ENCODE measurements at regions not wholly inside any gene's neighbourhood (a gene's known extent, or its start where the extent isn't known, plus 50 kb on each side); places are given as distances from the start of the nearest gene placed in this dataset.

GRCh38 chr14:49463146-49463545 is 123.0 kb downstream of the RPS29 start:
- TF ChIP-seq ZFP30 (CRISPR knock-in tag; IDR thresholded peaks at IDR 0.05) (no peak), PPARA (CRISPR knock-in tag; IDR thresholded peaks at IDR 0.05; ENCODE audit: borderline replicate concordance) (no peak), SNAI2 (CRISPR knock-in tag; IDR thresholded peaks at IDR 0.05) (no peak), ZNF70 (CRISPR knock-in tag; IDR thresholded peaks at IDR 0.05) (no peak), ZFP3 (CRISPR knock-in tag; IDR thresholded peaks at IDR 0.05) (no peak), CSRNP3 (CRISPR knock-in tag; IDR thresholded peaks at IDR 0.05) (no peak), TCF4 (CRISPR knock-in tag; IDR thresholded peaks at IDR 0.05; ENCODE audit: borderline replicate concordance) (no peak), ARNTL (CRISPR knock-in tag; IDR thresholded peaks at IDR 0.05; ENCODE audit: borderline replicate concordance, low read depth) (no peak), OSR1 (CRISPR knock-in tag; IDR thresholded peaks at IDR 0.05) (no peak), ISL1 (CRISPR knock-in tag; IDR thresholded peaks at IDR 0.05) (no peak), BACH2 (CRISPR knock-in tag; IDR thresholded peaks at IDR 0.05; ENCODE audit: borderline replicate concordance) (no peak), ZNF8 (CRISPR knock-in tag; IDR thresholded peaks at IDR 0.05) (no peak)
- ATAC-seq: no peak

- ATAC-seq: peak; percentile 97
- no peak for TF ChIP-seq CSDC2 (CRISPR knock-in tag; IDR thresholded peaks at IDR 0.05)
- TF ChIP-seq OSR1 (CRISPR knock-in tag; IDR thresholded peaks at IDR 0.05): no peak
- no peak for TF ChIP-seq CREB5 (CRISPR knock-in tag; IDR thresholded peaks at IDR 0.05; ENCODE audit: low read depth)
- TF ChIP-seq ZNF70 (CRISPR knock-in tag; IDR thresholded peaks at IDR 0.05): no peak
- TF ChIP-seq TCF4 (CRISPR knock-in tag; IDR thresholded peaks at IDR 0.05; ENCODE audit: borderline replicate concordance): no peak
- no peak for TF ChIP-seq ZC3H10 (CRISPR knock-in tag; IDR thresholded peaks at IDR 0.05)
- TF ChIP-seq ZNF565 (CRISPR knock-in tag; conservative IDR thresholded peaks at IDR 0.05; ENCODE audit: low read depth): no peak
- no peak for TF ChIP-seq POU6F1 (CRISPR knock-in tag; IDR thresholded peaks at IDR 0.05; ENCODE audit: borderline replicate concordance, low read depth)
These were observed 124.4 kb downstream of the RPS29 start for GRCh38 chr14:49461529-49462401.

DNA sequence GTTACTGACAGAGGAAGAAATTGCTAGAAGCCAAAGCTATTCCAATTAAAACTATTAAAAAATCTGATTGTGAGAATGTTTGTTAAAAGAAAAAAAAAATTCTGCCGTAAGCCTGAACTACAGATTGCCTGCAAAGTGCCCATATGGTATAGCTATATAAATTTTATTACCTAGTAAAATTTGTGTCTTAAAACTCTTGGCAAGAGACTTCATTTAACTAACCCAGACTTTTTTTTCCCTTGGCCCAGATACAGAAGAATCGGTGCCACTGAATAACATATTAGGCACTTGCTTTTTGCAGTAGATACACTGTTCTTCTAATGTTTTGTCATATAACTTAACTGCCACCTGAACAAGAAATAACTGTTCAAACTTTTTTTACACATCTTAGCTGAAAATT is 125.5 kb downstream of the RPS29 start:
- TF ChIP-seq ZNF8 (CRISPR knock-in tag; IDR thresholded peaks at IDR 0.05): no peak
- no peak for TF ChIP-seq ESRRG (CRISPR knock-in tag; IDR thresholded peaks at IDR 0.05)
- TF ChIP-seq ARNTL (CRISPR knock-in tag; IDR thresholded peaks at IDR 0.05; ENCODE audit: borderline replicate concordance, low read depth): no peak
- no peak for TF ChIP-seq ZC3H10 (CRISPR knock-in tag; IDR thresholded peaks at IDR 0.05)
- no peak for TF ChIP-seq OSR1 (CRISPR knock-in tag; IDR thresholded peaks at IDR 0.05)
- no peak for TF ChIP-seq POU6F1 (CRISPR knock-in tag; IDR thresholded peaks at IDR 0.05; ENCODE audit: borderline replicate concordance, low read depth)
- no peak for TF ChIP-seq TCF4 (CRISPR knock-in tag; IDR thresholded peaks at IDR 0.05; ENCODE audit: borderline replicate concordance)
- no peak for ATAC-seq

GRCh38 chr14:49456589-49456988 is 129.6 kb downstream of the RPS29 start:
- TF ChIP-seq OSR1 (CRISPR knock-in tag; IDR thresholded peaks at IDR 0.05) (no peak), ZNF8 (CRISPR knock-in tag; IDR thresholded peaks at IDR 0.05) (no peak), ZFP30 (CRISPR knock-in tag; IDR thresholded peaks at IDR 0.05) (no peak), ESRRG (CRISPR knock-in tag; IDR thresholded peaks at IDR 0.05) (no peak), TOX (CRISPR knock-in tag; IDR thresholded peaks at IDR 0.05; ENCODE audit: borderline replicate concordance) (no peak), CSDC2 (CRISPR knock-in tag; IDR thresholded peaks at IDR 0.05) (no peak), GLIS3 (CRISPR knock-in tag; IDR thresholded peaks at IDR 0.05) (no peak)
- no peak for ATAC-seq

Measured in SK-N-SH treated with all-trans-retinoic acid at 6 μM for 48 hours (cell line).